ENCODE measurements at regions not wholly inside any gene's neighbourhood (a gene's known extent, or its start where the extent isn't known, plus 50 kb on each side); places are given as distances from the start of the nearest gene placed in this dataset.
"Not testable (repeated sequence)": the region's sequence is repeated elsewhere in the genome, so short reads cannot be mapped to it uniquely, and the experiment has no call there.

GRCh38 chr1:178039891-178040290 is 54.0 kb upstream of the RASAL2 start:
- no peak overlapping the region for H3K4me3 ChIP-seq (ENCODE audit: low read depth, low read length)
- DNase-seq (ENCODE audit: low read depth), result no peak
- no peak for TF ChIP-seq CTCF (IDR thresholded peaks at IDR 0.05; ENCODE audit: low read depth, low read length, missing control alignments)

GRCh38 chr1:178043940-178044339 is 50.0 kb upstream of the RASAL2 start:
- H3K4me3 ChIP-seq (ENCODE audit: low read depth, low read length); DNase-seq (ENCODE audit: low read depth): not testable (repeated sequence)
